ENCODE measurements at regions not wholly inside any gene's neighbourhood (a gene's known extent, or its start where the extent isn't known, plus 50 kb on each side); places are given as distances from the start of the nearest gene placed in this dataset.

- TF ChIP-seq REST (IDR thresholded peaks at IDR 0.05) (no peak), EGR1 (IDR thresholded peaks at IDR 0.05; ENCODE audit: low read depth in 2 of 2) (no peak), CTCF (IDR thresholded peaks at IDR 0.05; ENCODE audit: low read depth, low read length, missing input control) (no peak)
These were observed 317.5 kb downstream of the UTRN start for GRCh38 chr6:144602523-144603180.

All from liver (tissue), 3 donors.